Glomerular endothelial cell (primary cell): ENCODE measurements at regions not wholly inside any gene's neighbourhood (a gene's known extent, or its start where the extent isn't known, plus 50 kb on each side); places are given as distances from the start of the nearest gene placed in this dataset.

Experiments used
- DNase-seq: peaks from one replicate; pipeline ENCODE4 v3.0.0-alpha.2; 2011; ENCODE audit warnings: low read depth, low spot score; ENCODE audit errors: extremely low read depth

GRCh38 chr11:106212081-106212480, 134.6 kb downstream of the AASDHPPT start:
- no peak for DNase-seq

GRCh38 chr11:106216281-106216680, 138.8 kb downstream of the AASDHPPT start:
- DNase-seq = no peak

DNA sequence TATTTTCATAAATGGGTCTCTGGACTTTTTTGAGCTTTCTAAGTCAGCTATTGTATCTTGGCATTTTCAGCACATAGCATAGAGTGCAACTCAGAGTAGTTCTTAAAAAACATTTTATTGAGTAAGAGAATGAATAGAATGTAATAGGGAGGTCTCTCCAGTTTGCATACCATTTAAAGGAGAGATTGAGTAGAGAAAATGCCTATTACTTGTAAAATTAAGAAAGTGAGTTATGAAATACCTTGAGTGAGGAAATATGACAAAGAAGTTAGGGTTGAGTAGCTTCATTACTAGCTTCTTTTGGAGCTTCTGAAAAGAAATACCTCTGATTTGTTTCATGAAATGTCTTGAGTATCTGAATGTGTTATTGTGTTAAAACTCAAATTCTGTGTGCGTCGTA, 140.0 kb downstream of the AASDHPPT start:
- DNase-seq = no peak

DNA sequence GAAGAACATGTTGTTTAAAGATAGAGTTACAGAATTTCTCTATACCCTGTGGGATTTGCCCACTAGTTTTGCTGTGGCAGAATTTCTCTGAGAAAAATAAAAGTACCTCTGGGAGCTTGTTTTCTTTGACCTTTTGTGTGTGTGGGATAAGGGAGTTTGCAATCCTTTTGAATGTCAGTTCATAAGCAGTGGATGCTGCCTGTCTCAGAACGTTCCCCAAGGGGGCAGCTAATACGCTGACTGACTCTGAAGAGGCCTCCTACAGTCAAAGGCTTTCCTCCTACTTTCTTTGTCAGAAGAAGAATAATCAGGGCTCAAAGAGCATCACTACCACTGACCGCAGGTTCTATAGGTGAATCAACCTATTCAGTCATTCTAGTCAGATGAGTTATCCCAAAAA, 140.6 kb downstream of the AASDHPPT start:
- no peak for DNase-seq

GRCh38 chr11:106222626-106223025, 145.2 kb downstream of the AASDHPPT start:
- no peak for DNase-seq

DNA sequence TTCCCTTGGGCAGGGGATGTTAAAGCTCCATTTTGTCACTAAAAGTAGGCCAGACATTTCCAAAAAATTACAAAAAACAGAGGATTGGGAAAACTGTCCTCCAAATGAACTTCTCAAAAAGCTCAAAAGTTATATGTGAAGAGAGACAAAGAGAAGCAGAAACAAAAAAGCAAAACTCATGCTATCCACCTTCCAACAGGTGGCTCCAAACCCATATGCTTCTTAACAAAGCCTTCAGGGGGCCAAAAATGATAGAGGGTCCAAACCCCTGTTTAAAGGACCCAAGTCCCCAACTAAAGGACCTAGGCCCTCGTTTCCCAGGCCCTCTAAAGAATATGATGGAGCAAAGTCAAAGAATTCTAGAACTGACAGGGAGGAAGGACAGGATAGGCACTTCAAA, 146.7 kb downstream of the AASDHPPT start:
- DNase-seq = no peak

DNA sequence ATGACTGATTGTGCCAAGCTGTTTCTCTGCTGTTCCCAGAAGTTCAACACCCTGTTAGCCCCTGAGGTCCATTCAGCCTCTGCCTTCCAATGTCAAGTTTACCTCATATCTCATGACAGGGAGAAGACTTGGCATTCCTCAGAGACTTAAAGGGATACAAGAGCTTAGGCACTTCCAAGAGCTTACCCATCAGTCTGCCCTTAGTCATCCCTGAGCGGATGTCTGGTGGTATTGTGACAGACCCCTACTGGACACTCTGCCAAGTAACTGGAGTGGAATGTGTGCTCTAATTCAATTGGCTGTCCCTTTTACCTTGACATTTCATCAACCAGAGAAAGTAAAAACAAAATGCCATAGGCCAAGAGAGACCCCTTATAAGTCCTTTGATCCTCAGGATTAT, 151.5 kb downstream of the AASDHPPT start:
- DNase-seq = no peak

- DNase-seq = no peak
Measured at GRCh38 chr11:106231591-106231990, 154.1 kb downstream of the AASDHPPT start.

GRCh38 chr11:106233191-106233590, 155.7 kb downstream of the AASDHPPT start:
- DNase-seq = no peak

GRCh38 chr11:106234794-106235193, 157.3 kb downstream of the AASDHPPT start:
- DNase-seq = no peak

GRCh38 chr11:106236295-106236694, 158.8 kb downstream of the AASDHPPT start:
- DNase-seq = no peak

- DNase-seq = no peak
Measured at GRCh38 chr11:106238704-106239360, 161.4 kb downstream of the AASDHPPT start.

GRCh38 chr11:106241601-106242257, 164.3 kb downstream of the AASDHPPT start:
- DNase-seq = no peak

DNA sequence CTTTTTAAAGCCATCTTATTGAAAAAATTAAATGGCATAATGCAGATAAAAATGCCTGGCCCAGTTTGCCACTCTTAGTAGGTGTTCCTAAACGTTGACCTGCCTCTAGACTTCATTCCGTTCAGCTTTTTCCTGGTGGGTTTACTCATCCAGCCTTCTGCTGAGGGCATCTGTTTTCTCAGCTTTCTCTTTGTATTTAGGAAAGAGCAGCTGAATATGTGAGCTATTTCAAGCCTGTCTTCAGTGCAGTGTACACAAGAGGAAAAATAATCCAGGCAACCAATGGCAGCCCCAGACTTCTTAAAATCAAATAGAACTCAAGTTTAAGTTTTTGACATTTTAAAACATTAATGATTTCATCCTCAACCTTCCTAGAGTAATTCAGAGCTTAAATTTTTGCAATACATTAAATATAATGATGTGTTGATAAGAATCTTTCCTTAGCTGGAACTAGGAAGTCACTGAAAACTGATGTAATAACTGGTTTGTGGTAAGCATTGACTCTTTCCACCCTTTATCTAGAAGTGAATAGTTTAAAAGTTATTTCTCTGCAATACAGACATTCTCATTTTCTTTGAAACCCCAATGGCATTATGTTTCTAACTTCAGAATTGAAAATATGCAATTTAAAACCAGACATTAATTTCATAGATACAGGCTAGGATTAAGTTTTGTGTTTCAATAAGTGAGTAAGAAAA, 165.4 kb downstream of the AASDHPPT start:
- DNase-seq = no peak

GRCh38 chr11:106246495-106246894, 169.0 kb downstream of the AASDHPPT start:
- no peak for DNase-seq

- DNase-seq = no peak
Measured at GRCh38 chr11:106249617-106250239, 172.3 kb downstream of the AASDHPPT start.

- DNase-seq = no peak
Measured at GRCh38 chr11:106262852-106263251, 185.4 kb downstream of the AASDHPPT start.

GRCh38 chr11:106263527-106263926, 186.1 kb downstream of the AASDHPPT start:
- no peak for DNase-seq

DNA sequence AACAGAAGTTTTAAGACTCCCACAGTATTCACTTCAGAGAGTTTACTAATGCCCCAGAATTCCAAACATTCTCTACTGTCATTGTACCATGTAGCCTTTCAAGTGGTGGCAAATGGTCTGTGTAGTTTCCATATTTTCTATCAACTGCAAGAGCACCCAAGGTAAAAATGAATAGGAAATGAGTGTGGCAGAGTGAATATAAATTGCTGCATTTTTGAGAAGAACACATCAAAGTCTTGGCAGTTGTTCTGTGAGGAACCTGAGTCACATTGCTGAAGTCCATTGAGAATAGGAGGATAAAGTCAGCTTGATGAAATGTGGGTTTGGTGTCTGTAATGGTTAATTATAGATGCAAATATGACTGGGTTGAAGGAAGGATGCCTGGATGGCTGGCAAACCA, 193.6 kb downstream of the AASDHPPT start:
- no peak for DNase-seq

DNA sequence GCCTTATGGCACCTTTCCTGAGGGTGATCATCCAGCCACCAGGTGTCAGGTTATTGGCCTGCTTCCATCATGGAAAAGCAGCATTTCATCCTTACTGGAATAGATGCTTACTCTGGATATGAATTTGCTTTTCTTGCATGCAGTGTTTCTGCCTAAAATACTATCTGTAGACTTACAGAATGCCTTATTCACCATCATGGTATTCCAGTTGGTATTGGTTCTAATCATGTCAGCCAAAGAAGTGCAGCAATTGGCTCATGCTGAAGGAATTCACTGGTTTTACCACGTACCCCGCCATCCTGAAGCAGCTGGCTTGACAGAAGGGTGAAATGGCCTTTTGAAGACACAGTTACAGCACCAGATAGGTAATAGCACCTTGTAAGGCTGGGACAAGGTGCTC, 194.2 kb downstream of the AASDHPPT start:
- DNase-seq = no peak

GRCh38 chr11:106275151-106275550, 197.7 kb downstream of the AASDHPPT start:
- DNase-seq = no peak

- DNase-seq = no peak
Measured at GRCh38 chr11:106276126-106276525, 198.7 kb downstream of the AASDHPPT start.
